ENCODE measurements at regions not wholly inside any gene's neighbourhood (a gene's known extent, or its start where the extent isn't known, plus 50 kb on each side); places are given as distances from the start of the nearest gene placed in this dataset.

GRCh38 chr6:40319124-40319523 lies 268.0 kb downstream of the LRFN2 start:
- TF ChIP-seq CTCF (conservative IDR thresholded peaks at IDR 0.05; ENCODE audit: low read depth, low read length) (no peak), EZH2 (IDR thresholded peaks at IDR 0.05; ENCODE audit: borderline replicate concordance, low read depth, low read length, poor library complexity, severe bottlenecking) (no peak)

Data from A673 (cell line).